ENCODE measurements at regions not wholly inside any gene's neighbourhood (a gene's known extent, or its start where the extent isn't known, plus 50 kb on each side); places are given as distances from the start of the nearest gene placed in this dataset.
A peak's percentile ranks its signal among the peaks of the same experiment; 100 is the strongest.

DNA sequence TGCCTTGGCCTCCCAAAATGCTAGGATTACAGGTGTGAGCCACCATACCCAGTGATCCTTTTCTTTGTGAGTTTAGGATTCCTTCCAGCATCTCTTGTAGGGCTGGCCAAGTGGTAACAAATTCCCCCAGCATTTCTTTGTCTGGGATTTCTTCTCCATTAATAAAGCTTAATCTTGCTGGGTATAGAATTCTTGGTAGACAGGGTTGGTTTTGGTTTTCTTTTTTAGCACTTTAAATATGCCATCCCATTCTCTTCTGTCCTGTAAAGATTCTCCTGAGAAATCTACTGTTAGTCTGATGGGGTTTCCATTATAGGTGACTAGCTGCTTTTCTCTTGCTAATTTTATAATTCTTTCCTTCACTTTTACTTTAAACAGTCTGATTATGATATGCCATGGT lies 173.0 kb upstream of the TOM1L1 start:
- Histone ChIP-seq H3K27me3 (no peaks in the 10 kb centered on the region), H3K27ac (no peak overlapping the region), H3K4me3 (replicated peaks in 1 of 3) (no peak overlapping the region), H3K36me3 (no peaks in the 10 kb centered on the region), H3K9me3 (no peaks in the 10 kb centered on the region), H3K4me1 (no peaks in the 10 kb centered on the region)
- TF ChIP-seq POLR2A (IDR thresholded peaks at IDR 0.05): no peak
- TF ChIP-seq, protein P1, sequence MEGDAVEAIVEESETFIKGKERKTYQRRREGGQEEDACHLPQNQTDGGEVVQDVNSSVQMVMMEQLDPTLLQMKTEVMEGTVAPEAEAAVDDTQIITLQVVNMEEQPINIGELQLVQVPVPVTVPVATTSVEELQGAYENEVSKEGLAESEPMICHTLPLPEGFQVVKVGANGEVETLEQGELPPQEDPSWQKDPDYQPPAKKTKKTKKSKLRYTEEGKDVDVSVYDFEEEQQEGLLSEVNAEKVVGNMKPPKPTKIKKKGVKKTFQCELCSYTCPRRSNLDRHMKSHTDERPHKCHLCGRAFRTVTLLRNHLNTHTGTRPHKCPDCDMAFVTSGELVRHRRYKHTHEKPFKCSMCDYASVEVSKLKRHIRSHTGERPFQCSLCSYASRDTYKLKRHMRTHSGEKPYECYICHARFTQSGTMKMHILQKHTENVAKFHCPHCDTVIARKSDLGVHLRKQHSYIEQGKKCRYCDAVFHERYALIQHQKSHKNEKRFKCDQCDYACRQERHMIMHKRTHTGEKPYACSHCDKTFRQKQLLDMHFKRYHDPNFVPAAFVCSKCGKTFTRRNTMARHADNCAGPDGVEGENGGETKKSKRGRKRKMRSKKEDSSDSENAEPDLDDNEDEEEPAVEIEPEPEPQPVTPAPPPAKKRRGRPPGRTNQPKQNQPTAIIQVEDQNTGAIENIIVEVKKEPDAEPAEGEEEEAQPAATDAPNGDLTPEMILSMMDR (IDR thresholded peaks at IDR 0.05): no peak
- no peak for DNase-seq
- intact Hi-C loops (cut with DNase I): no loop called here

GRCh38 chr17:54736573-54736972 lies 164.1 kb upstream of the TOM1L1 start:
- peaks cover 16 to 19% of the 10 kb centered on the region in 2 donors for H3K4me1 ChIP-seq

DNA sequence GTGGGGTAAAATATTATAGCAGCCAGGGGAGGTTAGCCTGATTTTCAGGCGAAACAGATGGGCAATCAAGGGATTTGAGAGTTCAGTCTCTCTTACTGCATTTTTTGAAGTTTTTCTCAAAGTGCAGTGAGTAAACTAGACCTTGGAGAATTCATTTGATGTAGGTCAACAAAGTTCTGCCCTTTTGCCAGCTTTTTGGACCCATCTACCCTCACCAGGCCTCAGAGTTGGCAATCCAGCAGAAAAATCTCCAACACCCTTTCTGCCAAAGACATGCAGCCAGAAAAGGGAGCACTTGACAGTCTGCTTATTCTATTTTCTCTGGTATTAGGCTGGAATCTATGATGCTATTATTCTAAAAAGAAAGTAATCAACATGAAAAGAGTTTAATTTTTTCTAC lies 162.2 kb upstream of the TOM1L1 start:
- Histone ChIP-seq H3K4me1 (peaks cover 31 to 35% of the 10 kb centered on the region in 2 donors), H3K36me3 (no peaks in the 10 kb centered on the region), H3K4me3 (replicated peaks in 1 of 3) (no peak overlapping the region), H3K9me3 (no peaks in the 10 kb centered on the region), H3K27me3 (no peaks in the 10 kb centered on the region), H3K27ac (peak overlapping the region in 2 of 3 donors; percentile 8 to 43)
- intact Hi-C loops (cut with DNase I): no loop called here
- TF ChIP-seq, protein P1 (IDR thresholded peaks at IDR 0.05): no peak
- no peak for TF ChIP-seq POLR2A (IDR thresholded peaks at IDR 0.05)
- peak; percentile 11 to 35 for DNase-seq
- WGBS, 2 donors: 41 to 45% methylated on average over 1 of the region's 1 CpG

More at GRCh38 chr17:54736573-54736972, 164.1 kb upstream of the TOM1L1 start:
- H3K4me3 ChIP-seq (replicated peaks in 1 of 3): no peak overlapping the region
- H3K27ac ChIP-seq: no peak overlapping the region
- no peak for DNase-seq
- no peaks in the 10 kb centered on the region for H3K27me3 ChIP-seq
- intact Hi-C loops (cut with DNase I): no loop called here
- no peaks in the 10 kb centered on the region for H3K9me3 ChIP-seq
- H3K36me3 ChIP-seq: no peaks in the 10 kb centered on the region
- TF ChIP-seq, protein P1 (IDR thresholded peaks at IDR 0.05): no peak
- no peak for TF ChIP-seq POLR2A (IDR thresholded peaks at IDR 0.05)

GRCh38 chr17:54744750-54745149 lies 155.9 kb upstream of the TOM1L1 start:
- no peak overlapping the region for H3K4me3 ChIP-seq (replicated peaks in 1 of 3)
- H3K36me3 ChIP-seq: no peaks in the 10 kb centered on the region
- TF ChIP-seq, protein P1 (IDR thresholded peaks at IDR 0.05): no peak
- TF ChIP-seq POLR2A (IDR thresholded peaks at IDR 0.05): no peak
- no peaks in the 10 kb centered on the region for H3K27me3 ChIP-seq
- no peak for DNase-seq
- H3K27ac ChIP-seq: peak overlapping the region in 2 of 3 donors; percentile 63 to 74
- intact Hi-C loops (cut with DNase I): no loop called here
- no peaks in the 10 kb centered on the region for H3K9me3 ChIP-seq
- peaks cover 18 to 34% of the 10 kb centered on the region in 2 donors for H3K4me1 ChIP-seq
- 30 to 34% methylated on average over 1 of the region's 1 CpG for WGBS, 2 donors

DNA sequence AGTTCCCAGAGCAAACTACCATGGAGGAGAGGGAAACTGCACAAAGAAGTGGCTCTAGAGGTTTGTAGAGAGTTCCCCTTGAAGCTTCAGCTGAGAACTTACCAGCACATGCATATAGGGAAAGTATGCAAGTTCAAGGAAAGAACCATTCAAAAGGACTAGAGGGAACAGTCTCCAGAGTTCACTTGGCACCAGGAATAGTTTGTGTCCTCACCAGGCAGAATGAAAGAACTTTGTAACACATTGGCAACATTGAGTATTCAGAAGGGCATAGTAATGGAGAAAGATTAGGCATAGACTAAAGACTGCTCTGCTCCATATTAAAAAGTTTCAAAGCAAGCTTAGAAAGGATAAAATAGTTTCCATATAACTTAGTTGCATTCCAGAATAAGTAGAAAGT lies 155.4 kb upstream of the TOM1L1 start:
- intact Hi-C loops (cut with DNase I): no loop called here

More for the DNA sequence above, 155.4 kb upstream of the TOM1L1 start:
- H3K4me1 ChIP-seq: peaks cover 18 to 34% of the 10 kb centered on the region in 2 donors
- H3K27ac ChIP-seq: peak overlapping the region in 2 of 3 donors; percentile 40 to 74
- DNase-seq: peak; percentile 25 to 32
- no peaks in the 10 kb centered on the region for H3K9me3 ChIP-seq
- H3K27me3 ChIP-seq: no peaks in the 10 kb centered on the region
- no peak overlapping the region for H3K4me3 ChIP-seq (replicated peaks in 1 of 3)
- no peaks in the 10 kb centered on the region for H3K36me3 ChIP-seq
- TF ChIP-seq, protein P1 (IDR thresholded peaks at IDR 0.05): no peak
- TF ChIP-seq POLR2A (IDR thresholded peaks at IDR 0.05): no peak
